GM12875 (cell line): ENCODE measurements at regions not wholly inside any gene's neighbourhood (a gene's known extent, or its start where the extent isn't known, plus 50 kb on each side); places are given as distances from the start of the nearest gene placed in this dataset.

ENCODE experiments used
- H3K4me3 ChIP-seq: one replicate; pipeline ENCODE4 v1.5.1; 2011; ENCODE audit warnings: low read depth, low read length, control low read depth
- TF ChIP-seq, protein P1 (sequence below): IDR thresholded peaks from 2 replicates; pipeline ENCODE4 v1.5.1; 2011; ENCODE audit warnings: low read depth, mild to moderate bottlenecking, control low read depth, inconsistent platforms, low read length, moderate library complexity, borderline replicate concordance; ENCODE audit not compliant: insufficient read depth

DNA sequence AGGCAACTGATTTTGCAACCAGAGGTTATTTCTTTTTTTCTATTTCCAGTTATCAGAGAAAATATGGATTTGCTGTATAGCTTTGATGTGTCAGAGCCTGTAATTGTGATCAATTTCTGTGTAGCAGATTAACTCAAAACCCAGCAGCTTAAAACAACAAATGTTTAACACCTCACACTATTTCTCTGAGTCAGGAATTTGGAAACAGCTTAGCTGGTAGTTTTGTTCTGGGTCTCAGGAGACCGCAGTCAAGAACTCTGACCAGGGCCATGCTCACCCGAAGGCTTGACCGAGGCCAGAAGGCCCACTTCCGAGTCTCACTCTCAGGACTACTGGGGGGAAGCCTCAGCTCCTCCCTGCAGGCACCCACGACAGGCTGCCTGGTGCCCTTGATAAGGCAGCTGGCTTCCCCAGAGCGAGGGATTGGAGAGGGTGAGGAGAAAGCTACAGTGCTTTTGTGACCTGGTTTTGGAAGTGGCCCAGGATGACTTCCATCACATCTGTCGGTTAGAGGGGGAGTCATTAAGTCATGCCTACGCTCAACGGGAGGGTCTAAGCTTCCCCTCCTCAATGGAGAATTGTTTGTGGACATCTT, 105.7 kb upstream of the SHH start:
- H3K4me3 ChIP-seq: no peak overlapping the region
- TF ChIP-seq, protein P1, sequence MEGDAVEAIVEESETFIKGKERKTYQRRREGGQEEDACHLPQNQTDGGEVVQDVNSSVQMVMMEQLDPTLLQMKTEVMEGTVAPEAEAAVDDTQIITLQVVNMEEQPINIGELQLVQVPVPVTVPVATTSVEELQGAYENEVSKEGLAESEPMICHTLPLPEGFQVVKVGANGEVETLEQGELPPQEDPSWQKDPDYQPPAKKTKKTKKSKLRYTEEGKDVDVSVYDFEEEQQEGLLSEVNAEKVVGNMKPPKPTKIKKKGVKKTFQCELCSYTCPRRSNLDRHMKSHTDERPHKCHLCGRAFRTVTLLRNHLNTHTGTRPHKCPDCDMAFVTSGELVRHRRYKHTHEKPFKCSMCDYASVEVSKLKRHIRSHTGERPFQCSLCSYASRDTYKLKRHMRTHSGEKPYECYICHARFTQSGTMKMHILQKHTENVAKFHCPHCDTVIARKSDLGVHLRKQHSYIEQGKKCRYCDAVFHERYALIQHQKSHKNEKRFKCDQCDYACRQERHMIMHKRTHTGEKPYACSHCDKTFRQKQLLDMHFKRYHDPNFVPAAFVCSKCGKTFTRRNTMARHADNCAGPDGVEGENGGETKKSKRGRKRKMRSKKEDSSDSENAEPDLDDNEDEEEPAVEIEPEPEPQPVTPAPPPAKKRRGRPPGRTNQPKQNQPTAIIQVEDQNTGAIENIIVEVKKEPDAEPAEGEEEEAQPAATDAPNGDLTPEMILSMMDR: no peak

DNA sequence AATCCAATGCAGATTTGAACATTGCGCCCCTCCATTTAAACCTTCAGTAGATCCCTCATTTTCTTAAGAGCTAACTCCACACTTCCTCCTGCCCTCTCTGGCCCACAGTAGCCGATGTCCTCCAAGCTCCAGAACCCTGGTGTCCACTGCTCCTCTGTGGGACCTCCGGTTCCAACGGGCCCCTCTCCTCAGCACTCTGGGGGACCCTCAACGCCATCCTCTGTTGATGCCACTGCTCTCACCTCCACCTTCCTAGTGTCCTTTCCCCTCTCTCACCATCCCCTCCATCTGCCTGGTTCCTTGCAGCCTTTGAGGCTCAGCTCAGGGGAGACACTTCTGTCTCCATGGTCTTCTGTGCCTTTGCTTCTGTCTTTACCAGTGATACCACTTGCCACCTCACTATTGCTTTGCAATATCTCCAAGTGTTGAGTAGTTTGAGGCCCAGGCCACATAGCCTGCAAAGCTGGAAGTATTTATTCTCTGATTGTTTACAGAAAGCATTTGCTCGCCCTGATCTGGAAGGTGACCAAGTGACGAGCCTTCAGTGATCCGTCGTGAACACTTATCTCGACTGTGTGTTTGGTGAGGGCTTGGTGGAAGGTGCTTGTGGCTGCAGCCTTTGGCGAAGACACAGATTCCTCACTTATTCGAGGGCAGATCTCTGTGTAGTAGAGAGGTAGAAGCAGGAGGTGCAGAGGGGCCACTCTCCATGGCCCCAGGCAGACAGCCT, 104.8 kb upstream of the SHH start:
- TF ChIP-seq, protein P1: no peak

DNA sequence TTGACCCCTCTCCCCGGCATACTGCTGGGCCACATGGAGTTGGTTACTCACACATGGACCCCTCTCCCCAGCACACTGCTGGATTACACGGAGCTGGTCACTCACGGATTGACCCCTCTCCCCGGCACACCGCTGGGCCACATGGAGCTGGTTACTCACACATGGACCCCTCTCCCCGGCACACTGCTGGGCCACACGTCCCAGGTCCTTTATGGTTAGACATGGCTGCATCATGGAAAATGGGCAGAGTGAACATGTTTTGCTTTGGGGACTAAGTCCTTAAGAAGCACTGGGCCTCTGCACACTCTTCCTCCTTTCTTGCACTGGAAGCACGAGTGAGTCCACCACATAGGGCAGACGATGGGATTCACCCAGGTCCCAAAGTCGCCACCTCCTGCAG, 102.1 kb upstream of the SHH start:
- no peak overlapping the region for H3K4me3 ChIP-seq
- TF ChIP-seq, protein P1: no peak

More for the DNA sequence above, 104.8 kb upstream of the SHH start:
- H3K4me3 ChIP-seq: no peak overlapping the region

DNA sequence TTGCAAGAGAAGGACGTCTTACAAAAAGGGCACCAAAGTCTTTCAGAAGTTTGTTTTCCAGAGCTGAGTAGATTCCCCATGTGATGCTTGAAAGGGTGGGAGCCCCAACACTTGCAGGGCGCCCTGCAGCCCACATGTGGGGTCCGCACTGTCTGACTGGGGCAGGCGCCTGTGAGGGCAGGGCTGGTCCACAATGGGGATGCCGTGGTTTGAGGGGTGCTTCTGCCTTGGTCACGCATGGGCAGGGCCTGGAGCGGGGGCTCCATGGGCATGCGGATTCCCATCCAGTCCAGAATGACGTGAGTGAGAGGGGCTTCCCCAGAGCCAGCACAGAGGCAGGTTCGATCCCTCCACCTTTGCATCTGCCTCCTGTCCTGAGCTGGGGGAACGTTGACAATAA, 101.5 kb upstream of the SHH start:
- TF ChIP-seq, protein P1: no peak
- H3K4me3 ChIP-seq: no peak overlapping the region

DNA sequence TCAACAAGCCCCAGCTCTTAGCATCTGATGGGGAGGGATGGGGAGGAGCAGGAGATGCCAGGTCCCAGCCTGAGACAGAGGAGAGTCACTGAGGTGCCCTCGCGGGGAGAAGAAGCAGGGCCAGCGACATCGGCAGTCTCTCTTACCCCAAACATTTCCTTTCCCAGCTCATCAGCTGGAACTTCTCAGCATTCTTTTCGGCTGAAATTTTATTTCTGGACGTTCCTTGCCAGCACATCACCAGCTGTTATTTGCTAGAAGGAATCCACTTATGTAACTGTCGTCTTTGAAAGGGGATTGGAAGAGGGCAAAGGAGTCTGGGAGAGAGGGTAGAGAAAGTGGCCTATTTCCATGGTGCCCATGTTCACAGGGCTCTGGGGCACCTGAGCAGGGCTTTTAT, 101.0 kb upstream of the SHH start:
- no peak overlapping the region for H3K4me3 ChIP-seq
- TF ChIP-seq, protein P1: no peak

DNA sequence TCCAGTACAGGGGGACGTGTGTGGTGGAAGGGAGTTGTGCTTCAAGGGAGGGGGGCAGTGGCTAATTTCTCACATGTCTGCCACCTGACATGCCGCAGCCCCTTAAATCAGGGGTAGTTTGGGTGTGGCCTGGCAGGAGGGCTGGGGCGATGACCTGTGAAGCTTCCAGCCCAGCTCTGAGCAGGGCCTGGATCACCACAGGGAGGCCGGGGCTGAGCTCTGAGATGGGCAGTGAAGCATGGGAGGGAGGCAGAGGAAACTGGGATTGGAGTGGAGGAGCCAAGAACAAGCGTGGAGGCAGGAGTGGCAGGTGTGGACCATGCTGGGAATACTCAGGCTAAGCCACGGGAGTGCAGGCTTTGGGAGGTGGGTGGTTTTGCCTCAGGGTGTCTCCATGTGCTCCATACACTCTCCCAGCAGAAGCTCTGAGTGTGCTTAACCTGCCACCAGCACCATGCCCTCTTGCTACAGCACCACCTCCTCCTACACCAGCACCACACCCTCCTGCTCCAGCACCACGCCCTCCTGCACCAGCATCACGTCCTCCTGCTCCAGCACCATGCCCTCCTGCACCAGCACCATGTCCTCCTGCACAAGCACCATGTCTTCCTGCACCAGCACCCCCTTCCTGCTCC, 99.3 kb upstream of the SHH start:
- H3K4me3 ChIP-seq: no peak overlapping the region
- TF ChIP-seq, protein P1: no peak

DNA sequence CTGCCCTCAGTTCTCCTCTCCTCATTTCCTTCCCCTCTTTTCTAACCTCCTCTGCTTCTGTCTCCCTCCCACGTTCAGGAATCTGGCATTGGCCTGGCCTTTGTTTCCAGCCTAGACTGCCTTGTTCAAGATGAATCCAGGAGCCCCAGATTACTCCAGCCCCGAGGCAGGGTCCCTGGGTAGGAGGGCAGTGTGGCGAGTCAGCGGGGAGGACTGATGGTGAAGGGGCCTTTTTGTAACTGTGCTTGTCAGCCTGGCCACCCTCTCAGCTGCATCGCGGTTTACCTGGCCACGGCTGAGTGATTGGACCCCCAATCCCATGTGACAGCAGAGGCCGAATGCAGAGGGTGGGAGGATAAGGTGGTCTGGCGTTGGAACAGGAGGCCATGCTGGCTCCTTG, 96.1 kb upstream of the SHH start:
- no peak overlapping the region for H3K4me3 ChIP-seq
- TF ChIP-seq, protein P1: no peak
